DOHH2 (cell line): ENCODE measurements at regions not wholly inside any gene's neighbourhood (a gene's known extent, or its start where the extent isn't known, plus 50 kb on each side); places are given as distances from the start of the nearest gene placed in this dataset.

Experiments
- CTCF ChIP-seq: fragments of 200-600 bp; sonication (generic); IDR thresholded peaks from one replicate; pipeline ENCODE4 v1.5.1; 2014; ENCODE audit warnings: antibody characterized with exemption, mild to moderate bottlenecking, low read depth, low read length; ENCODE audit not compliant: poor library complexity, severe bottlenecking
- EZH2phosphoT487 ChIP-seq: fragments of 200-600 bp; sonication (generic); IDR thresholded peaks from 2 replicates; pipeline ENCODE4 v1.6.1; 2017; ENCODE audit warnings: borderline replicate concordance, mild to moderate bottlenecking, antibody characterized with exemption, low read length, moderate library complexity, mixed read lengths

GRCh38 chr18:72201032-72201431, 343.1 kb downstream of the CBLN2 start:
- TF ChIP-seq EZH2phosphoT487 (no peak), CTCF (no peak)
